ENCODE measurements at regions not wholly inside any gene's neighbourhood (a gene's known extent, or its start where the extent isn't known, plus 50 kb on each side); places are given as distances from the start of the nearest gene placed in this dataset.
A peak's percentile ranks its signal among the peaks of the same experiment; 100 is the strongest.
"Not testable (repeated sequence)": the region's sequence is repeated elsewhere in the genome, so short reads cannot be mapped to it uniquely, and the experiment has no call there.

DNA sequence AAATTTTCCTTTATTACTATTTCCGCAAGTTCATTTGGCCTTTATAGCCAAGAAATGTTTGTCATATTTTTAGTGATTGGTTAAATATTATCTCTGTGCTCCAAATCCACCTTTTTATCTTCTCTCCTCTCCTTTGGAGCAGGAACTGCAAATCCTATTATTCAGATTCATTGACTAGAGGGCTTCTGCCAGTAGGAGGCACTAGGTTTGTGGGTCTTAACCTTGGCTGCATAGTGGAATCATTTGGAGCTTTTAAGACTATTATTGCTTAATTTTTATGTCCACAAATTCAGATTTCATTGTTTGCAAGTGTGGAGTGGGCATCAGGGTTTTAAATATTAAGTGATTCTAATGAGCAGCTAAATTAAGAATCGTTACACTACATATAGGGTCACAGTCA is 75.3 kb upstream of the SYT10 start:
- Histone ChIP-seq H3K4me1 (no peaks in the 10 kb centered on the region), H3K27me3 (ENCODE audit: low read depth) (no peaks in the 10 kb centered on the region), H3K36me3 (replicated peaks) (no peaks in the 10 kb centered on the region), H3K4me3 (no peak overlapping the region), H3K9me3 (no peaks in the 10 kb centered on the region)
- in situ Hi-C loops (cut with MboI; ENCODE audit: low sequenced_read_pairs), result no loop called here
- DNase-seq (ENCODE audit: low spot score in 2 of 2), result no peak

DNA sequence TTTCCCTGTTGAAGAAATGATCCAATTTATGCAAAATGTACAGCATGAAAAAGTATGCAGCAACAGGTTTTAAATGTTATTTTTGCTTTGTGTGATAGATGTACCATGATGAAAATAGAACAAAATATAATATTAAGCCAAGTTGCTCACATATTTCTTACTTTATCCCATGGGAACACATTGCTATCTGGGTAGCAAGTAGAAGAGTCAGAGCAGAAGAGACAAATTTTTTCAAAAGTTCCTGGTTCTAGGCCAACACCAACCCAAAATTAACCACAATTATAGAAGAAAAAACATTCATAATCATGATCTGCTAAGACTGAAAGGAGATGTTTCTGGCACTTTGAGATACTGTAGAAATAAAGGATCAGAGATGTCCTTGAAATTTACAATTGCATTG is 79.9 kb upstream of the SYT10 start:
- Histone ChIP-seq H3K4me3 (no peak overlapping the region), H3K36me3 (replicated peaks) (no peaks in the 10 kb centered on the region), H3K27me3 (ENCODE audit: low read depth) (no peaks in the 10 kb centered on the region), H3K4me1 (no peaks in the 10 kb centered on the region), H3K9me3 (no peaks in the 10 kb centered on the region)
- DNase-seq (ENCODE audit: low spot score in 2 of 2), result no peak
- in situ Hi-C loops (cut with MboI; ENCODE audit: low sequenced_read_pairs), result no loop called here

DNA sequence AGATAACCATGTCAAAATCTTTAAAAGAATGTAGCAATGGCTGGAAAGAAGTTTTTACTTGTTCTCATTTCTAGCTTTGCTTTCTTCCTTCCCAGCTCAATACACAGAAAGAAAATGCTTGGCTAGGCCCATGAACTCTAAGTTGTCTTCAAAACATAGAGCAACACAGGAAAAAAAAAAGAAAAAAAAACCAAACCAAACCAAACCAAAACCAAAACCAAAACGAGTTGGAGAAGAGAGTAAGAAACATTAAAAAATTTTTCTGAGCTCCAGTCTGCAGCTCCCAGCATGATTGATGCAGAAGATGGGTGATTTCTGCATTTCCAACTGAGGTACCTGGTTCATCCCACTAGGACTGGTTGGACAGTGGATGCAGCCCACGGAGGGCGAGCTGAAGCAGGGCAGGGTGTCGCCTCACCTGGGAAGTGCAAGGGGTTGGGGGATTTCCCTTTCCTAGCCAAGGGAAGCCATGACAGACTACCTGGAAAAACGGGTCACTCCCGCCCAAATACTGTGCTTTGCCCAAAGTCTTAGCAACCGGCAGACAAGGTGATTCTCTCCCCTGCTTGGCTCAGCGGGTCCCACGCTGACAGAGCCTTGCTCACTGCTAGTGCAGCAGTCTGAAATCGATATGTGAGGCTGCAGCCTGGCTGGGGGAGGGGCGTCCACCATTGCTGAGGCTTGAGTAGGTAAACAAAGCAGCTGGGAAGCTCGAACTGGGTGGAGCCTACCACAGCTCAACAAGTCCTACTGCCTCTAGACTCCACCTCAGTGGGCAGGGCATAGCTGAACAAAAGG is 81.1 kb upstream of the SYT10 start:
- H3K4me1 ChIP-seq; in situ Hi-C loops (cut with MboI; ENCODE audit: low sequenced_read_pairs); H3K27me3 ChIP-seq (ENCODE audit: low read depth); H3K9me3 ChIP-seq; H3K4me3 ChIP-seq; H3K36me3 ChIP-seq (replicated peaks): not testable (repeated sequence)
- DNase-seq (ENCODE audit: low spot score in 2 of 2), result peak in 1 of 2 experiments; percentile 71

DNA sequence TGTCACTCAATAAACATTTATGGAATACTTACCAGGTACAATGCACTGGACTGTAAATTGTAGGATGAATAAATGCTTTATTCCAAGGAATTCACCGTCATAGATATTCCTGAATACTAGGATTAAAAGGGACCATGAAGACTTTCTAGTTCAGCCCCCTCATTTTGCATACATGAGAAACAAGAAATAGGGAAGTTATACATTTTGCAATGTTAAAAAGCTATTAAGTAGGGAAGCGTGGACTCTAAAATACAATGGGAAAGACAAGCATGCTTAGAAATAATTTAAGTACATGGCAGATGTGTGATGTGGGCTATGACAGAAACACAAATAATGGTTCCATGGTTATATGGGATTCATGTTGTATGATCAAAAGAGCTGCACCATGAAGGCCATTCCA is 89.4 kb upstream of the SYT10 start:
- no peak for DNase-seq (ENCODE audit: low spot score in 2 of 2)
- H3K27me3 ChIP-seq (ENCODE audit: low read depth), result no peaks in the 10 kb centered on the region
- H3K4me3 ChIP-seq, result no peak overlapping the region
- H3K36me3 ChIP-seq (replicated peaks), result no peaks in the 10 kb centered on the region
- no peaks in the 10 kb centered on the region for H3K9me3 ChIP-seq
- in situ Hi-C loops (cut with MboI; ENCODE audit: low sequenced_read_pairs), result no loop called here
- H3K4me1 ChIP-seq, result no peaks in the 10 kb centered on the region

DNA sequence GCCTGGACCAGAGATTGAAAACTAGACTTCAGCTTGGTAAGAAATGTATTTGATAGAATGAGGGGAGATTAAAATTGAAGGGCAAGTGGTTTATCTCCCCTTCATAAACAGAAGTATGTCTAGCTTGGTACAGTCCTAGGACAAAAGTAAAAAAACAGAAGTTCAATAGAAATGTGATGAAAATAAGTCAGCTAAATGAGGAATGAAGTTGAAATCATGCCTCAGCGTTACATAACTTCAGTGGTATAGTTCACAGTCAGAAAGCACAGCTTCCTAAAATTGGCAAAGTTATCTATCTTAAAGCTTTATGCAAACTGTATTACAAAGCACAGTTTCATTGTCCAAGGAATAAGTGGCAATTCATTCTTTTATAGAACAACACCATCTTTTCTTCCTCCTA is 90.2 kb upstream of the SYT10 start:
- no peak for DNase-seq (ENCODE audit: low spot score in 2 of 2)
- no peak overlapping the region for H3K4me3 ChIP-seq
- no peaks in the 10 kb centered on the region for H3K27me3 ChIP-seq (ENCODE audit: low read depth)
- no peaks in the 10 kb centered on the region for H3K9me3 ChIP-seq
- H3K36me3 ChIP-seq (replicated peaks), result no peaks in the 10 kb centered on the region
- in situ Hi-C loops (cut with MboI; ENCODE audit: low sequenced_read_pairs), result no loop called here
- H3K4me1 ChIP-seq, result no peaks in the 10 kb centered on the region

DNA sequence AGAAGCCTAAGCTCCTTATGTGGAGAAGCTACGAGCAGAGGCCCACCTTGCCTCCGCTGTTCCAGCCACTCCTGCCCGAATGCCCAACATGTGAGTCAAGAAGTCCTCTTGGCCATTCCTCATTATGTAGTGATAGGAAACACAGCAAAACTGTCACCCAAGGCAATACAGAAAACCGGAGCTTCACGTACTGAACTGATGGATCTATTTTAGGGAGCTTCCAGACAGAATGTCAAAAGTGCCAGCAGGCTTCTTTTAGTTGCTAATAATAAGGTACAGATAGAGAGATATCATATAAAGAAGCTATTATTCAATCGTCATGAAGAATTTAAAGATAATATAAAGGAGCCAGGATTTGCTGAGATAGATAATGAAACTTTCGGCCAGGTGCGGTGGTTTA is 91.6 kb upstream of the SYT10 start:
- Histone ChIP-seq H3K27me3 (ENCODE audit: low read depth) (no peaks in the 10 kb centered on the region), H3K9me3 (no peaks in the 10 kb centered on the region), H3K4me1 (no peaks in the 10 kb centered on the region), H3K4me3 (no peak overlapping the region), H3K36me3 (replicated peaks) (no peaks in the 10 kb centered on the region)
- in situ Hi-C loops (cut with MboI; ENCODE audit: low sequenced_read_pairs), result no loop called here
- DNase-seq (ENCODE audit: low spot score in 2 of 2), result no peak

DNA sequence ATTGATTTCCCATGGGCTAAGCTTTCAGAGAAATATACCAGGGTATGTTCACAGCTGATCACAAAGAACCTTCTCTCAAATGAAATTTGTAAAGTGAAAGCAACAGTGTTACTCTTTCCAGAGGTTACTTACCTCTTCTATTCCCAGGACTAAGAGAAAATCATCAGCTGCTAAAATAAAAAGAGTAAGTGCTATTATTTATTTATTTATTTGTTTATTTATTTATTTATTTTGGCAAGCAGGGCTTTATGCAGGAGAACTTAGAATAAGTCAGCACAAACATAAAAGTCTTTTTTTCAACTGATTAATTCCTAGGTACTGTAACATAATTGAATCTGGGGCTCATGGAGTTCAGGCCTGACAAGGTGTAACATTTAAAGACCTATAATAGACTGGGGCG is 93.9 kb upstream of the SYT10 start:
- Histone ChIP-seq H3K4me3 (no peak overlapping the region), H3K9me3 (no peaks in the 10 kb centered on the region), H3K4me1 (no peaks in the 10 kb centered on the region), H3K36me3 (replicated peaks) (no peaks in the 10 kb centered on the region), H3K27me3 (ENCODE audit: low read depth) (no peaks in the 10 kb centered on the region)
- in situ Hi-C loops (cut with MboI; ENCODE audit: low sequenced_read_pairs), result no loop called here
- no peak for DNase-seq (ENCODE audit: low spot score in 2 of 2)

DNA sequence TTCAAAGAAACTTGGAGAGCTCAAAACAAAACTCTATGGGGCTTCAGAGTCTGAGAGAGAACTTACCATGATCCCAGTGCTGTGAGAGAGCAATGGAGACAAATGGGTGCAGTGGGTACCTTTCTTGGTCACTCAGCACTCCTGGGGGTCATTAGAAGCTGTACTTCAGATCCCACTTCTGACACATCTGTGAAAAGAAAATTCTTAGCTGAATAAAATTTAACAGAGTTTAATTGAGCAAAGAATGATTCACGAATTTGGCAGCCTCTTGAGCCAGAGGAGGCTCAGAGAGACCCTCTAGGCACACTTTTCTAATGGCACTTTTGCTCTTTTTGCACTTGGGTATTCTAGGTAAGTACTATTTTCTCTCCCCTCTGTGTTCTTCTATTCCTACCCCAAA is 96.8 kb upstream of the SYT10 start:
- no peak for DNase-seq (ENCODE audit: low spot score in 2 of 2)
- Histone ChIP-seq H3K36me3 (replicated peaks) (no peaks in the 10 kb centered on the region), H3K9me3 (no peaks in the 10 kb centered on the region), H3K4me3 (no peak overlapping the region), H3K27me3 (ENCODE audit: low read depth) (no peaks in the 10 kb centered on the region), H3K4me1 (no peaks in the 10 kb centered on the region)
- in situ Hi-C loops (cut with MboI; ENCODE audit: low sequenced_read_pairs), result no loop called here

DNA sequence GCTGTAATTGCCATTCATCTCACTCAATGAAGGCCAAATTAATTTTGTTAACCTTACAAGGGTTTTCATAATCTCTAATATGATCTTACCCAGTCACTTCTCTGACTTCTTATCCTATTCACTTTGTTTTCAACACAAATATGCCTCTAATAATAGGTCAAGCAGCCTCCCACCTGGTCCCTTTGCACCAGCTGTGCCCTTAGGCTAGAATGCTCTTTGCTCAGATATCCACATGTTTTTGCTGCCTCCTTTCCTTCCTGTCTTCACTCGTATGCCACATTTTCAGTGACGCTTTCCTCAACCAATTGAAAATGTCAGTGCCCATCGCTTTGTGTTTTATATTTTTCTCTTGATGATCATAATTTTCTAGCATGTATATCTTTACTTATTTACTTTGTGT is 106.4 kb upstream of the SYT10 start:
- Histone ChIP-seq H3K4me1 (no peaks in the 10 kb centered on the region), H3K4me3 (no peak overlapping the region), H3K27me3 (ENCODE audit: low read depth) (no peaks in the 10 kb centered on the region), H3K36me3 (replicated peaks) (no peaks in the 10 kb centered on the region), H3K9me3 (no peaks in the 10 kb centered on the region)
- in situ Hi-C loops (cut with MboI; ENCODE audit: low sequenced_read_pairs), result no loop called here
- no peak for DNase-seq (ENCODE audit: low spot score in 2 of 2)

DNA sequence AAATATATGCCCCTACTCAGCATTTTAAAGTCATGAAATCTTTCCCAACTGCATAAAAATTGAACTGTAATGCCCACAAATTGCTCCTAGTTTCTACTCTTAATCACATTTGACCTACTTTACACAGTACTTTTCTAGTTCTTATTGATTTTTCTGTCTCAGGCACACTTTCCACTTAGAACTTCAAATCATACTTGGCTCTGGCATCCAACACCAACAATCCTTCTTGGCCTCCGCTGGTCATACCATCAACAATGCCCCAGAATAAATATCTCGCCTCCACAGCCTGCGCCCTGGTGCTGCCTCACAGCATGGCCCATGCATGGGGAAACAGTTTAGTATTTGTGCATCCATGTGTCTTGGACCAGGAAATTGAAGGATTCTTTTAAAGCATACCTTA is 107.5 kb upstream of the SYT10 start:
- H3K36me3 ChIP-seq (replicated peaks), result no peaks in the 10 kb centered on the region
- no peaks in the 10 kb centered on the region for H3K4me1 ChIP-seq
- no peak overlapping the region for H3K4me3 ChIP-seq
- no peaks in the 10 kb centered on the region for H3K9me3 ChIP-seq
- no peaks in the 10 kb centered on the region for H3K27me3 ChIP-seq (ENCODE audit: low read depth)
- no peak for DNase-seq (ENCODE audit: low spot score in 2 of 2)
- in situ Hi-C loops (cut with MboI; ENCODE audit: low sequenced_read_pairs), result no loop called here

DNA sequence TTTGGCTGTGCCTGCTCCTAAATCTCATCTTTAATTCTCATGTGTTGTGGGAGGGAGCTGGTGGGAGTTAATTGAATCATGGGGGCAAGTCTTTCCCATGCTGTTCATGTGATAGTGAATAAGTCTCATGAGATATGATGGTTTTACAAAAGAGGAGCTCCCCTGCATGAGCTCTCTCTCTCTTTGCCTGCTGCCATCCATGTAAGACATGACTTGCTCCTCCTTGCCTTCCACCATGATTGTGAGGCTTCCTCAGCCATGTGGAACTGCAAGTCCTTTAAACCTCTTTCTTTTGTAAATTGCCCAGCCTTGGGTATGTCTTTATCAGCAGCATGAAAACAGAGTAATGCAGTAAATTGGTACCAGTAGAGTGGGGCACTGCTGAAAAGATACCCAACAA is 110.6 kb upstream of the SYT10 start:
- H3K36me3 ChIP-seq (replicated peaks); H3K4me3 ChIP-seq; H3K27me3 ChIP-seq (ENCODE audit: low read depth); DNase-seq (ENCODE audit: low spot score in 2 of 2); H3K9me3 ChIP-seq; H3K4me1 ChIP-seq; in situ Hi-C loops (cut with MboI; ENCODE audit: low sequenced_read_pairs): not testable (repeated sequence)

DNA sequence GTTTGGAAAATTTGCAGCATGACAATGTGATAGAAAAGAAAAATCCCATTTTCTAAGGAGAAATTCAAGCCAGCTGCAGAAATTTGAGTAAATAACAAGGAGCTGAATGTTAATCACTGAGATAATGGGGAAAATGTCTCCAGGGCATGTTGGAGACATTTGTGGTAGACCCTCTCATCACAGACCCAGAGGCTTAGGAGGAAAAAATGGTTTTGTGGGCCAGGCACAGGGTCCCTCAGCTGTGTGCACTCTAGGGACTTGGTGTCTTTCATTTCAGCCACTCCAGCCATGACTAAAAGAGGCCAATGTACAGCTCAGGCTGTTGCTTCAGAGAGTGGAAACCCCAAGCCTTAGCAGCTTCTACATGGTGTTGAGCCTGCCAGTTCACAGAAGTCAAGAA is 111.4 kb upstream of the SYT10 start:
- H3K4me1 ChIP-seq, result no peaks in the 10 kb centered on the region
- DNase-seq (ENCODE audit: low spot score in 2 of 2), result no peak
- no peaks in the 10 kb centered on the region for H3K27me3 ChIP-seq (ENCODE audit: low read depth)
- in situ Hi-C loops (cut with MboI; ENCODE audit: low sequenced_read_pairs), result no loop called here
- H3K4me3 ChIP-seq, result no peak overlapping the region
- H3K36me3 ChIP-seq (replicated peaks), result no peaks in the 10 kb centered on the region
- H3K9me3 ChIP-seq, result no peaks in the 10 kb centered on the region

DNA sequence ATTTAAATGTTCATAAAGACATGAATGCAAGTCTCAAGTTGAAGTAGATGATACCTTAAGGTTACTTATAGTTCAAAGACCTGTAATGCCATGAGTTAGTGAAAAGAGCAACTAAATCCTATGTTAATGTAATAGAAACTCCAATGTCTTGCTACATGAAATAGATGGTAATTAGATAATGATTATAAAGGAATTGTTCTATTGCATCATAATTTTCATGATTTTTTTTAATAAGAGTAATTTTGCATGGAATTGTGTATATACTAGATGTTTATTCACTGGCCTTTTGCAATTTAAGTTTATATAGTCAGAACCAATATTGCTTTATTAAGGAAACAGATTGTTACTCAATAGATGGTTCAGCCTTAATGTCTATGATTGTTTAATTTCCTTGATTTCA is 115.5 kb upstream of the SYT10 start:
- DNase-seq (ENCODE audit: low spot score in 2 of 2), result no peak
- Histone ChIP-seq H3K27me3 (ENCODE audit: low read depth) (no peaks in the 10 kb centered on the region), H3K9me3 (no peaks in the 10 kb centered on the region), H3K4me1 (no peaks in the 10 kb centered on the region), H3K4me3 (no peak overlapping the region), H3K36me3 (replicated peaks) (no peaks in the 10 kb centered on the region)
- in situ Hi-C loops (cut with MboI; ENCODE audit: low sequenced_read_pairs), result no loop called here

DNA sequence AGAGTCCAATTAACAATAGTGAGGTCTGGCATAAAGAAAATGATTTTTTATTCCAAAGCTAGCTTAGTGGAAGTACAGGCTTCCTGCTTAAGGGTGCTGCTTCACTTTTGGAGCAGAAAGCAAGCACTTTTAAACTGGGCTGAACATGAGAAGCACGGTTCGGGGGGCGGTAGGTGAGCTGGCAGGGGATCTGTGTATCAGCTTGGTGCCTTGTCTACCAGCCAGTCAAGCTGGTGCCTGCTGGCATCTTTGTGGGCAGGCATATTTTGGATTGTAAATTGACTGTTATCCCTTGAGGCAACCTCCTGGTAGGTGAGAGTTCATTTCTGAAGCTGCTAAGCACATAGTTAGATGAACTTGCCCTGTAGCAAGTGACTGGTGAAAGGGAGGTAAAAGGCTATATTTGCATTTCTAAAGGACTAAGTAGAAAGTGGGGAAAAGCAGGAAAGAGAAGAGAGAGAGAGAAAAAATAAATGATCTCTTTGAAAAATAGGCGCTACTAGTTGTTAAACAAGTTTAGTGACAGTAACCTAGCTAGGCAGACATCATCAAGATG is 121.1 kb upstream of the SYT10 start:
- Histone ChIP-seq H3K4me3 (no peak overlapping the region), H3K27me3 (ENCODE audit: low read depth) (no peaks in the 10 kb centered on the region), H3K36me3 (replicated peaks) (no peaks in the 10 kb centered on the region), H3K4me1 (peaks cover 10% of the 10 kb centered on the region), H3K9me3 (no peaks in the 10 kb centered on the region)
- in situ Hi-C loops (cut with MboI; ENCODE audit: low sequenced_read_pairs), result no loop called here
- DNase-seq (ENCODE audit: low spot score in 2 of 2), result peak in 1 of 2 experiments; percentile 32

DNA sequence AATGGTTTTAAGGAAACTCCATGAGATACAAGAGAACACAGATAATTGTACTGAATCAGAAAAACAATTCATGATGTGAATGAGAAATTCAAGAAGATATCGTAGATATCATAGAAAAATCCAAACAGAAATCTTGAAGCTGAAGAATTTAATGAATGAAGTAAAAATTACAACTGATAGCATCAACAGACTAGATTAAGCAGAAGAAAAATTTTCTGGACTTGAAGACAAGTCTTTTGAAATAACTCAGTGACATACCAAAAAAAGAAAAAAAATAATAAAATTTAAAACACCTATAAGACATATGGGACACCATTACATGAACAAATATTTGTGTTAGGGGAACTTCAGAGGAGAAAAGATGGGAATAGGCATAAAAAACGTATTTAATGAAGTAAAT is 122.8 kb upstream of the SYT10 start:
- Histone ChIP-seq H3K27me3 (ENCODE audit: low read depth) (no peaks in the 10 kb centered on the region), H3K4me1 (peaks cover 10% of the 10 kb centered on the region), H3K4me3 (no peak overlapping the region), H3K36me3 (replicated peaks) (no peaks in the 10 kb centered on the region), H3K9me3 (no peaks in the 10 kb centered on the region)
- no peak for DNase-seq (ENCODE audit: low spot score in 2 of 2)
- in situ Hi-C loops (cut with MboI; ENCODE audit: low sequenced_read_pairs), result no loop called here
